Skin epidermis (tissue), 12 donors: ENCODE measurements at regions not wholly inside any gene's neighbourhood (a gene's known extent, or its start where the extent isn't known, plus 50 kb on each side); places are given as distances from the start of the nearest gene placed in this dataset.

Experiments
- H3K27ac ChIP-seq, 21 experiments: fragments of 200-600 bp; sonication (generic) in 11 of 21; one replicate each; pipeline ENCODE4 v1.5.0; 2020; ENCODE audit warnings: mild to moderate bottlenecking in 3 of 21, inconsistent platforms in 2 of 21, moderate library complexity in 2 of 21
- H3K4me3 ChIP-seq, 7 experiments: fragments of 200-600 bp; sonication (generic) in 2 of 7; one replicate each; pipeline ENCODE4 v1.5.0; 2020; ENCODE audit warnings: inconsistent platforms in 2 of 7, mild to moderate bottlenecking in 2 of 7, moderate library complexity in 1 of 7

- no peak overlapping the region for H3K4me3 ChIP-seq
- no peak overlapping the region for H3K27ac ChIP-seq
Observed at GRCh38 chr9:16257604-16258003, 612.9 kb downstream of the BNC2 start.

DNA sequence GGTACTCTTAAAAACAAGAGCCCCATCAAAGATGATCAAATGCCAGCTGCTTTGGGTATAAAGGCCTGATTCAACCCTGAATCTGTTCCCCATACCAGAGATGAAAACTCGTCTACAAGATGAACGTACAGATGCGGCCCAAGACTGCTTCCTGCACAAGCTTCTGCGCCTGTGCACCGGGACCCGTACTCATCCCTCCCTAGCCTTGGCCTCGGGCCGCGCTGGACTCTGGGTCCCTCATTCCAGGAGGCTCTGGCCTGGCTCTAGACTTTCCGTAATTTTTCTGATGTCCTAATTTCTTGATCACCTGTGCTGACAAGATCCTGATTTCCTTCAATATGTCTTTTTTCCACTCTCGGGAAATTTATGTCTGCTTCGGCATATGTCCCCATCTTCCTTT is 612.3 kb downstream of the BNC2 start:
- H3K27ac ChIP-seq: no peak overlapping the region
- no peak overlapping the region for H3K4me3 ChIP-seq

DNA sequence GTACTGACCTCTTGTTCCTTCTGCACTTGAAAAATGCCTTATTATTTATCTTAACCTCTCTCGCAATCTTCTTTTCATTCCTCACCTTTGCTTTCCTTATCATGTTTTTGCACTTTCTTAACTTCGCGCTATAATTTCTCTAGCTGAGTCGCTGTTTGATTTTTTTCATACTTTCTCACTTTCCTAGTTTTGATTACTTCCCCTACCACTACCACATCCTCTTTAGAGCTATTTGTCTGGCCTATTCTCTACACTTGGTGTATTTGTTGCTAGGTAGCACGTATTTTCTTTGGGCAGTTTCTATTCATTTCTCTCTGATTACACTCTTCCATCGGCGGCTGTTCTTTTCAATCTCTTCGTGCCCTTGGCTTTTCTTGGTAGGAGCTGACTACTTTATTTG is 611.8 kb downstream of the BNC2 start:
- Histone ChIP-seq H3K27ac (no peak overlapping the region), H3K4me3 (no peak overlapping the region)

- H3K27ac ChIP-seq: no peak overlapping the region
- H3K4me3 ChIP-seq: no peak overlapping the region
Observed at GRCh38 chr9:16262477-16263261, 607.8 kb downstream of the BNC2 start.

DNA sequence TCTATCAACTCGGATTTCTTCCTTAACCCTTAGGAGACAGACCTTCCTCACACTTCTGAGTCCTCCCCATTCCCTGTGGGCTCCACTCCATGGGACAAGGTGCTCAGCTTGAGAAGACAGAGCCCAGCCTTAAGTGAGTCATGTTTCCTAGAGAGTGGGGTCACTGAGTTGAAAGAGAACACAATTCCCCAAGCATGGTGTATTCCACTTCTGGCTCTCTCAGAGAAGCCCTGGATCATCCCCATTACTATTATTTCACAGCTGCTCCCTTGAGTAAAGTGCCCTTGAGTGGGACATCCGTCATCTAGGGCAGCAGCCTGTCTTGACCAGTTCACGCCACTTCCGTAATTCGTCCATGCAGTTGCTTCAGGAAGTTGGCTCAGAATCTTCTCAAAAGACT is 604.8 kb downstream of the BNC2 start:
- Histone ChIP-seq H3K27ac (no peak overlapping the region), H3K4me3 (no peak overlapping the region)

DNA sequence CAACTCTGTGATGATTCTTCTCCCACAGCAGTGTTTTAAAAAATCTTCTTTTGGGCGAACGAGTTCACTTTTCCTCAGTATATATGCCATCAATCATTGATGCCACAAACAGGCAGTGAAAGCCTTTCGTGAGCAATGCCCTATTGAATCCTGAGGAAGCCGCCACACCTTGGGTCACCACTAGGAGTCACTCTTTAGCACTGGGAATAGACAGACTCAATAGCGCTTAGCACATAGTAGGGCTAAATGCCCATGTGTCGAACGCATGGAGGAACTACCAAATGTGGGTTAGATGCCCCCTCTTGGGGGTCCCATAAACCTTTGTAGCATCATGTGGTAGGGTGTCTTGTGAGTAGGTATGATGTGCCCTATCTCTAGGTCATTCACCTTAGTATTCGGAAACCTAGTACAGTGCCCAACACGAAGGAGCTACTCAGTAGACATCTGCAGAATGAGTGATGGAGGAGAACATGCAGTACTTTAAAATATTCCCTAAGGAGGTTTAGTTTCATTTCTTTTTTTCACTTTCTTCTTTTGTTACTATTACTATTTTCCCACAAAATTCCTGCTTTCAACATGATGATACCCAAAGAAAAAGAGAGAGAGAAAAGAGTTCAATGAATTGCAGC is 603.7 kb downstream of the BNC2 start:
- peak overlapping the region in 1 of 7 experiments; percentile 30 for H3K4me3 ChIP-seq
- peak overlapping the region in 1 of 21 experiments; percentile 14 for H3K27ac ChIP-seq

GRCh38 chr9:16267281-16268066 is 603.0 kb downstream of the BNC2 start:
- peak overlapping the region in 1 of 7 experiments; percentile 30 for H3K4me3 ChIP-seq
- peak overlapping the region in 3 of 21 experiments; percentile 14 to 33 (median 18) for H3K27ac ChIP-seq

DNA sequence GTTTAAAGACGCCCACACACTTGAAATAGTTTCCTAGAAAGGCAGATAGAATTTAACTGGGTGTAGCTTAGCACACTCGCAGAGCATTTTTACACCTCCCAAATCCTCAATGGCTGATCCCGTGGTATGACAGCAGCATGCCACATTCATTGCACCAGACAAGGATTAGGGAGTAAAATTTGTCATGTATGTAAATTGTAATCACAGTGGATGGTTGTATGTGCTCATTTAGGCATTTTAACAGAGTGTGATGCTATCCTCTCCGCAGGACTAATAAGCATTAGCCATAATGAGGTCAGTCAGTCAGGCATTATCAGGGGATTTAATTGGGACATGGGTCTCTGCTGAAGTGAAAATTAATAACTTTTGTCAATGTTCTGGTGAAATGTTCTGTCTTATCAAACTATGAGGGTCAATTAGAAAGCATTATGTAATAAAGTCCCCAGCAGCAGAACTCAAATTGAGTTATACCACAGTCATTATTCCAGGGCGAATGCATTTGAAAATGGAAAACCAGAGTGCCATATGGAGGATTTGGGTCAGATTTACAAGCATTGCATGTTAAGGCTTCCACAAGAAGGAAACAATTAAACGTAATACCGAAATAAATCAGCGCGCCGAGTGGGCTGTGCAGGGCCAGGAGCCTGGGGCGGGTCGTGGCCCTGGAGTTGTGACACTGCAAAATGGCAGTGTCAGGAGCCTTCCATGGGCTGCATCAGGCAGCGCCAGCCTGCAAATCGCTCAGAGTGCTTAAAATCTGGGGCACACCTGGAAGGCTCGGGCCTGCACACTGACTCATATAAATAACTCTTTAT is 602.2 kb downstream of the BNC2 start:
- no peak overlapping the region for H3K4me3 ChIP-seq

GRCh38 chr9:16271967-16272366 is 598.5 kb downstream of the BNC2 start:
- H3K4me3 ChIP-seq: no peak overlapping the region
- H3K27ac ChIP-seq: no peak overlapping the region

More for the DNA sequence above, 602.2 kb downstream of the BNC2 start:
- peak overlapping the region in 1 of 21 experiments; percentile 33 for H3K27ac ChIP-seq

DNA sequence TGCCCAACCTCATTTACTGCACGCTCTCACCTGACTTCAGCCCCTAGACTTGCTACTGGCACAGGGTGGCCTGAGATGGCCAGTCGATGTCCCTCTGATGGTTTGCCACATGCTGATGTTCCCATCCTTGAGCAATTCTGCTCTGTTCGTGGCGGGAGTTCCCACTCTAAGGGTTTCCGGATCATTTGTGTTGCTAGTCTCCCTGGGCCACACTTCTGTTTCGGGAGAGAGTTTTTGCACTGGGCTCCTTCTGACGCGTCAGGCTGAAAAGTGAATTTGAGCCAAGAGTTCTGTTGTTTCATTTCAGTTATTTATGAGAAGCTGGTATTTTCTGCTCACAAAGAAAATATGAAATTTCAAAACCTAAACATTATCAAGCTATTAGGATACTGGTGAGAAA is 597.7 kb downstream of the BNC2 start:
- Histone ChIP-seq H3K4me3 (no peak overlapping the region), H3K27ac (no peak overlapping the region)

- H3K27ac ChIP-seq: no peak overlapping the region
Observed at GRCh38 chr9:16275795-16276624, 594.5 kb downstream of the BNC2 start.

GRCh38 chr9:16276866-16277265 is 593.6 kb downstream of the BNC2 start:
- H3K27ac ChIP-seq: no peak overlapping the region
- H3K4me3 ChIP-seq: no peak overlapping the region

More at GRCh38 chr9:16275795-16276624, 594.5 kb downstream of the BNC2 start:
- H3K4me3 ChIP-seq: no peak overlapping the region

GRCh38 chr9:16277471-16277960 is 593.0 kb downstream of the BNC2 start:
- Histone ChIP-seq H3K4me3 (no peak overlapping the region), H3K27ac (no peak overlapping the region)

- Histone ChIP-seq H3K4me3 (no peak overlapping the region), H3K27ac (no peak overlapping the region)
Observed at GRCh38 chr9:16278326-16278999, 592.0 kb downstream of the BNC2 start.

- Histone ChIP-seq H3K27ac (no peak overlapping the region), H3K4me3 (no peak overlapping the region)
Observed at GRCh38 chr9:16281707-16282106, 588.8 kb downstream of the BNC2 start.

DNA sequence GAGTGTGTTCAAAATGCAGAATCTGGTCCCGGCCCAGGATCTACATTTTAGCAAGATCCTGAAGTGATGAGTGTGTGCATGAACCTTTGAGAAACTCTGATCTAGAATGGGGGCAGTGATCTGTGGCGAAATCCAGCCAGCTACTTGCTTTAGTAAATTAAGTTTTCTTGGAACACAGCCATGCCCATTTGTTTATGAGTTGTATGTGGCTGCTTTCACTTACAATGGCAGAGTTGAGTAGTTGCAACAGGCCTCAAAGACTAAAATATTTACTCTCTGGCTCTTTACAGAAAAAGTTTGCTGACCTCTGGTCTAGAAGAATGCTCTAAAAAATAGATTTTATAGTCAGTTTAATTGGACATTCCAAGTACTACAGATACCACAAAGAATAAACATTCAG is 588.3 kb downstream of the BNC2 start:
- no peak overlapping the region for H3K27ac ChIP-seq

GRCh38 chr9:16282718-16283117 is 587.8 kb downstream of the BNC2 start:
- Histone ChIP-seq H3K27ac (no peak overlapping the region), H3K4me3 (no peak overlapping the region)

More for the DNA sequence above, 588.3 kb downstream of the BNC2 start:
- no peak overlapping the region for H3K4me3 ChIP-seq

DNA sequence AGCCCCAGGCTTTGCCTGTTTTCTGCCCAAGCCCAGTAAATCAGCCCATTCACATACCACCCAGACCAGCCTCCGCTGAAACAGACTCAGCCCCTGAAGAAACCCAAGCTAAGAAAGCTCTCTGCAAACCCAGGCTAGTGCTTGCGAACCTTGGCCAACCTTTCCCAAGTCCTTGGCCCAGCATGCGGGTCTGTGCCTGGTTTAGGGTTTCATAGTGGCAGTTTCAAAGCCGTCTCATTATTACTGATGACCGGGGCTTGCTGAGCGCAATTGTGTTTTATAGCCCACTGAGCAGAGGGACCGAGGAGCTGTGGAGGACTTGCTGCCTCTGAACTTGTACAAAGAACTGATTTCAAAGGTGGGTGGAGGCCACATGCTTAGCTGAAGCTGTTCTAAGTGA is 584.3 kb downstream of the BNC2 start:
- Histone ChIP-seq H3K4me3 (no peak overlapping the region), H3K27ac (no peak overlapping the region)
